IMR-90 (cell line): ENCODE measurements at regions not wholly inside any gene's neighbourhood (a gene's known extent, or its start where the extent isn't known, plus 50 kb on each side); places are given as distances from the start of the nearest gene placed in this dataset.

ENCODE experiments used
- ATAC-seq: fragments of 200-7000 bp; cut with Tn5 transposase; 2 replicates; pipeline ENCODE4 v1.9.1; 2020; ENCODE audit warnings: low read depth, mild to moderate bottlenecking, moderate library complexity
- BruUV-seq: library from RNA; stranded (reverse); fragments of 400-500 nt; replicated peaks from 2 replicates; lab custom pipeline; 2021; lab: Mats Ljungman, UMichigan
- CTCF ChIA-PET: fragments of 300-600 bp; formaldehyde crosslinking; extraction: SDS; loops from one replicate; lab custom pipeline; 2021; ENCODE audit warnings: antibody characterized with exemption; lab: Yijun Ruan, JAX
- POLR2A ChIA-PET: fragments of 300-600 bp; sonication (Branson Sonifier 250); formaldehyde crosslinking; loops from one replicate; lab custom pipeline; 2022; ENCODE audit warnings: antibody characterized with exemption; ENCODE audit not compliant: unreplicated experiment; lab: Charles Lee
- DNase-seq: peaks from one replicate; pipeline ENCODE4 v3.0.0; 2013
- H2AFZ ChIP-seq: replicated peaks from 2 replicates; pipeline ENCODE3; 2013; ENCODE audit warnings: low read length, mild to moderate bottlenecking; ENCODE audit not compliant: poor library complexity
- H2AK5ac ChIP-seq: 2 replicates; pipeline ENCODE4 v1.6.1; 2013; ENCODE audit warnings: low read depth, low read length, inconsistent platforms
- H2AK9ac ChIP-seq: replicated peaks from 2 replicates; pipeline ENCODE3; 2013; ENCODE audit warnings: mild to moderate bottlenecking, low read depth, low read length, moderate library complexity; ENCODE audit not compliant: poor library complexity
- H2BK120ac ChIP-seq: 2 replicates; pipeline ENCODE4 v1.6.1; 2013; ENCODE audit warnings: low read depth, low read length, inconsistent platforms
- H2BK15ac ChIP-seq: 3 replicates; pipeline ENCODE4 v1.6.1; 2013; ENCODE audit warnings: low read depth, low read length, inconsistent platforms
- H2BK20ac ChIP-seq: 2 replicates; pipeline ENCODE4 v1.6.1; 2013; ENCODE audit warnings: low read depth, mild to moderate bottlenecking, inconsistent platforms, low read length, moderate library complexity
- H2BK5ac ChIP-seq: 2 replicates; pipeline ENCODE4 v1.6.1; 2013; ENCODE audit warnings: mild to moderate bottlenecking, low read depth, low read length, inconsistent platforms; ENCODE audit not compliant: poor library complexity, severe bottlenecking
- H3K14ac ChIP-seq: replicated peaks from 2 replicates; pipeline ENCODE4 v1.6.1; 2013; ENCODE audit warnings: low read depth, low read length, inconsistent platforms
- H3K18ac ChIP-seq: 2 replicates; pipeline ENCODE4 v1.6.1; 2013; ENCODE audit warnings: low read depth, low read length, control low read depth
- H3K23ac ChIP-seq: 2 replicates; pipeline ENCODE4 v1.6.1; 2013; ENCODE audit warnings: low read depth, low read length, inconsistent platforms
- H3K27ac ChIP-seq: 2 replicates; pipeline ENCODE4 v1.5.1; 2013; ENCODE audit warnings: mild to moderate bottlenecking, control low read depth, low read length; ENCODE audit not compliant: insufficient read depth
- H3K27me3 ChIP-seq: 2 replicates; pipeline ENCODE4 v1.6.1; 2013; ENCODE audit warnings: low read length; ENCODE audit not compliant: control insufficient read depth, insufficient read depth
- H3K36me3 ChIP-seq: 2 replicates; pipeline ENCODE4 v1.6.1; 2013; ENCODE audit warnings: low read length, mixed read lengths; ENCODE audit not compliant: control insufficient read depth, insufficient read depth
- H3K4ac ChIP-seq: 2 replicates; pipeline ENCODE4 v1.6.1; 2013; ENCODE audit warnings: low read depth, low read length, inconsistent platforms
- H3K4me1 ChIP-seq: 2 replicates; pipeline ENCODE4 v1.6.1; 2013; ENCODE audit warnings: low read length, mixed read lengths; ENCODE audit not compliant: control insufficient read depth, insufficient read depth
- H3K4me2 ChIP-seq: 2 replicates; pipeline ENCODE4 v1.6.1; 2013; ENCODE audit warnings: low read depth, mild to moderate bottlenecking, control low read depth, low read length, moderate library complexity
- H3K4me3 ChIP-seq: 2 replicates; pipeline ENCODE4 v1.5.1; 2013; ENCODE audit warnings: low read depth, mild to moderate bottlenecking, control low read depth, low read length, moderate library complexity; ENCODE audit not compliant: insufficient read depth
- H3K56ac ChIP-seq: 2 replicates; pipeline ENCODE4 v1.6.1; 2013; ENCODE audit warnings: low read length, inconsistent platforms; ENCODE audit not compliant: insufficient read depth; ENCODE audit errors: extremely low read depth
- H3K79me1 ChIP-seq, 2 experiments: 2 replicates each; pipeline ENCODE4 v1.6.1; 2013; ENCODE audit warnings: low read length in 2 of 2, inconsistent platforms in 1 of 2, low read depth in 1 of 2
- H3K9ac ChIP-seq: 2 replicates; pipeline ENCODE4 v1.6.1; 2013; ENCODE audit warnings: low read depth, low read length, control low read depth
- H3K9me1 ChIP-seq: 2 replicates; pipeline ENCODE4 v1.6.1; 2013; ENCODE audit warnings: low read length, inconsistent platforms; ENCODE audit not compliant: insufficient read depth
- H3K9me3 ChIP-seq: 2 replicates; pipeline ENCODE4 v1.6.1; 2013; ENCODE audit warnings: low read length; ENCODE audit not compliant: control insufficient read depth, insufficient read depth
- H4K20me1 ChIP-seq: 2 replicates; pipeline ENCODE4 v1.6.1; 2013; ENCODE audit warnings: low read length, inconsistent platforms; ENCODE audit not compliant: insufficient read depth
- H4K5ac ChIP-seq: 2 replicates; pipeline ENCODE4 v1.6.1; 2013; ENCODE audit warnings: mild to moderate bottlenecking, low read depth, low read length, control low read depth
- H4K8ac ChIP-seq, 2 experiments: 2 replicates each; pipeline ENCODE4 v1.6.1; 2013; ENCODE audit warnings: low read depth in 2 of 2, low read length in 2 of 2, control low read depth in 1 of 2, inconsistent platforms in 1 of 2
- H4K91ac ChIP-seq: 2 replicates; pipeline ENCODE4 v1.6.1; 2013; ENCODE audit warnings: low read depth, low read length, inconsistent platforms; ENCODE audit not compliant: insufficient read depth
- CEBPB ChIP-seq: IDR thresholded peaks from 2 replicates; pipeline ENCODE4 v1.6.1; 2012; ENCODE audit warnings: low read depth, low read length, improper control_type of control experiment
- POLR2A ChIP-seq: IDR thresholded peaks from 2 replicates; pipeline ENCODE4 v1.6.1; 2012; ENCODE audit warnings: mild to moderate bottlenecking, low read depth, low read length
- WGBS, 2 experiments: methylation state at CpG; one replicate each; pipeline versions ENCODE4 v1.1.5 to v1.1.7; 2013; ENCODE audit warnings: missing lambda C conversion rate in 2 of 2; ENCODE audit not compliant: insufficient read length in 1 of 2; ENCODE audit errors: extremely low coverage in 2 of 2; 5-methylcytosine and 5-hydroxymethylcytosine counted together
- dilution Hi-C: fragments of 300-500 bp; cut with HindIII; formaldehyde crosslinking; loops from one replicate; pipeline ENCODE4 v1.14.3; 2018; ENCODE audit warnings: low sequenced_read_pairs; ENCODE audit not compliant: unreplicated experiment
- in situ Hi-C: fragments of 300-500 bp; cut with MboI; formaldehyde crosslinking; loops from 3 replicates; pipeline ENCODE4 v1.14.3; 2019; ENCODE audit warnings: low sequenced_read_pairs, inconsistent platforms, mixed read lengths
- intact Hi-C: fragments of 100-400 bp; cut with micrococcal nuclease; formaldehyde crosslinking; loops from 2 replicates; pipeline ENCODE4 v1.10.0; 2022

DNA sequence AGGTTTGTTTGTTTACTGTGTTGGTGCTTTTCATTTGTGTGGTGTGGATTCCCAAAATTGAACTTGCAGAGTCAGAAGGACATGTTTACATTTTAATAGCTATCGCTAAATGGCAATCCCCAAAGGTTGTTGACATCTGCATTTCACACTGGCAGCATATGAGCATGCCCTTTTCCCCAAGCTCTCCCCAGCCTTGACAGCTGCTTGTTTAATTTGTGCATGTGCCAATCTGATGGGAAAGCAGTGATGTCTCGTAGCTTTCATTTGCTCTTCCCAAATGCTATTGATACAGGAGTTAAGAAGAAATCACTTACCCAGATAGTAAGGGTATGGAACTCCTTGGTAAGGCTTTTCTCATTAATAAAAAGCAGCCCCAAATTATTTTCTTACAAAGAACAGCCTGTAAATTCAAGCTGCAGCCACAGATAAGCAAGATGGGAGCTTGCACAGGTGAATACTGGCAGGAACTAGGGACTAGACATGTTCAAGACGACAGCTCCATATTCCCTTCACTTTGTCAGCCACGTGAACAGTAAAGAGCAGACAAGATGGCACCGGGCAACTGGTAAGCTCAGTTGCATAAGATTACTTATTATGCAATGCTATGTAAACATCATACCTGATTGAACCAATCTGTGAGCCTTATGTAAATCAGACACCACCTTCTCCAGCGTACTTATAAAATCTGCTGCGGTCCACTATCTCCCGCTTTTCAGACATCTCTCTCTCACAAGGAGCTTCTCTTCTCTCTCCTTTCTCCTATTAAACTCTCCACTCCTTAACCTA lies 87.4 kb downstream of the IGLL5 start:
- dilution Hi-C loops: no loop called here
- BruUV-seq: no TSS peak
- intact Hi-C loops: no loop called here
- H4K20me1 ChIP-seq: no peaks in the 10 kb centered on the region
- 40% methylated on average over 1 of the region's 8 CpGs; no CpG with 5 or more reads in 1 of the 2 experiments for WGBS, 2 experiments
- H3K14ac ChIP-seq: no peak overlapping the region
- no peak overlapping the region for H2BK120ac ChIP-seq
- H4K8ac ChIP-seq: no peak overlapping the region
- no peak overlapping the region for H2AK5ac ChIP-seq
- no peak overlapping the region for H2BK20ac ChIP-seq
- ATAC-seq (no peak), DNase-seq (no peak)
- H3K23ac ChIP-seq: no peak overlapping the region
- TF ChIP-seq CEBPB: no peak
- TF ChIP-seq POLR2A: no peak
- no peaks in the 10 kb centered on the region for H3K4me1 ChIP-seq
- no peaks in the 10 kb centered on the region for H3K36me3 ChIP-seq
- no peak overlapping the region for H3K9ac ChIP-seq
- no peak overlapping the region for H4K91ac ChIP-seq
- no peak overlapping the region for H3K4me2 ChIP-seq
- no peak overlapping the region for H3K18ac ChIP-seq
- no peak overlapping the region for H2AK9ac ChIP-seq
- CTCF ChIA-PET: interaction anchor here (1.2 kb wide), 1 partner anchor 149 kb away, joined by 3 read pairs; no protein-coding TSS in a partner anchor
- H3K27ac ChIP-seq: no peak overlapping the region
- H3K79me1 ChIP-seq: no peaks in the 10 kb centered on the region
- no peak overlapping the region for H2BK5ac ChIP-seq
- H2AFZ ChIP-seq: no peak overlapping the region
- H2BK15ac ChIP-seq: no peak overlapping the region
- no peaks in the 10 kb centered on the region for H3K27me3 ChIP-seq
- H3K9me1 ChIP-seq: no peaks in the 10 kb centered on the region
- no peaks in the 10 kb centered on the region for H3K9me3 ChIP-seq
- H3K4me3 ChIP-seq: no peak overlapping the region
- H3K56ac ChIP-seq: no peak overlapping the region
- H3K4ac ChIP-seq: no peak overlapping the region
- POLR2A ChIA-PET: no interaction called here
- H4K5ac ChIP-seq: no peak overlapping the region
- in situ Hi-C loops: loop anchor here (25.0 kb wide), 1 partner anchor 312 kb away; no protein-coding TSS in a partner anchor
